Activated T-cell treated with anti-CD3 and anti-CD28 coated beads for 4 hours (primary cell): ENCODE measurements at regions not wholly inside any gene's neighbourhood (a gene's known extent, or its start where the extent isn't known, plus 50 kb on each side); places are given as distances from the start of the nearest gene placed in this dataset.
"Not testable (repeated sequence)": the region's sequence is repeated elsewhere in the genome, so short reads cannot be mapped to it uniquely, and the experiment has no call there.

ENCODE experiments used
- DNase-seq: peaks from one replicate; pipeline ENCODE4 v3.0.0-alpha.2; 2020

GRCh38 chr12:92987362-92987761 lies 58.3 kb upstream of the EEA1 start:
- DNase-seq: no peak

GRCh38 chr12:92987846-92988621 lies 58.9 kb upstream of the EEA1 start:
- no peak for DNase-seq

GRCh38 chr12:92988622-92989130 lies 59.6 kb upstream of the EEA1 start:
- no peak for DNase-seq

GRCh38 chr12:92989715-92990484 lies 60.8 kb upstream of the EEA1 start:
- no peak for DNase-seq

GRCh38 chr12:92991134-92991533 lies 62.0 kb upstream of the EEA1 start:
- no peak for DNase-seq

GRCh38 chr12:92992041-92992440 lies 62.9 kb upstream of the EEA1 start:
- DNase-seq: no peak

- DNase-seq: no peak
Observed at GRCh38 chr12:92993259-92993658, 64.2 kb upstream of the EEA1 start.

- DNase-seq: no peak
Observed at GRCh38 chr12:92995258-92995903, 66.3 kb upstream of the EEA1 start.

GRCh38 chr12:93000026-93000425 lies 70.9 kb upstream of the EEA1 start:
- no peak for DNase-seq

GRCh38 chr12:93001407-93001806 lies 72.3 kb upstream of the EEA1 start:
- DNase-seq: no peak

- no peak for DNase-seq
Observed at GRCh38 chr12:93002293-93003054, 73.4 kb upstream of the EEA1 start.

- DNase-seq: no peak
Observed at GRCh38 chr12:93003531-93004239, 74.6 kb upstream of the EEA1 start.

GRCh38 chr12:93005928-93006392 lies 76.9 kb upstream of the EEA1 start:
- DNase-seq: no peak

GRCh38 chr12:93006471-93007208 lies 77.5 kb upstream of the EEA1 start:
- no peak for DNase-seq

GRCh38 chr12:93007544-93007943 lies 78.4 kb upstream of the EEA1 start:
- DNase-seq: no peak

- no peak for DNase-seq
Observed at GRCh38 chr12:93008044-93008778, 79.1 kb upstream of the EEA1 start.

GRCh38 chr12:93008880-93009279 lies 79.8 kb upstream of the EEA1 start:
- DNase-seq: not testable (repeated sequence)

- DNase-seq: no peak
Observed at GRCh38 chr12:93009533-93009932, 80.4 kb upstream of the EEA1 start.

- no peak for DNase-seq
Observed at GRCh38 chr12:93010461-93010860, 81.4 kb upstream of the EEA1 start.

- no peak for DNase-seq
Observed at GRCh38 chr12:93011100-93011499, 82.0 kb upstream of the EEA1 start.
